Activated CD4-positive, alpha-beta T cell treated with anti-CD3 and anti-CD28 coated beads for 36 hours (primary cell): ENCODE measurements at regions not wholly inside any gene's neighbourhood (a gene's known extent, or its start where the extent isn't known, plus 50 kb on each side); places are given as distances from the start of the nearest gene placed in this dataset.
"Not testable (repeated sequence)": the region's sequence is repeated elsewhere in the genome, so short reads cannot be mapped to it uniquely, and the experiment has no call there.

Source experiments
- ATAC-seq: fragments of 200-7000 bp; cut with Tn5 transposase; one replicate; pipeline ENCODE4 v1.10.0; 2021; ENCODE audit warnings: mild to moderate bottlenecking, moderate library complexity
- CTCF ChIA-PET: fragments of 350-600 bp; sonication (Branson Sonifier 250); formaldehyde crosslinking; loops from one replicate; lab custom pipeline; 2021; ENCODE audit warnings: antibody characterized with exemption; lab: Charles Lee
- POLR2A ChIA-PET: fragments of 350-600 bp; sonication (Branson Sonifier 250); formaldehyde crosslinking; loops from one replicate; lab custom pipeline; 2021; ENCODE audit warnings: antibody characterized with exemption, inconsistent platforms; lab: Charles Lee
- DNase-seq: peaks from one replicate; pipeline ENCODE4 v3.0.0-alpha.2; 2020
- H3K27ac Mint-ChIP-seq: one replicate; pipeline ENCODE4 v1.8.0; 2021; ENCODE audit warnings: mixed read lengths
- H3K27me3 Mint-ChIP-seq: one replicate; pipeline ENCODE4 v1.8.0; 2021; ENCODE audit warnings: mixed read lengths
- H3K36me3 Mint-ChIP-seq: one replicate; pipeline ENCODE4 v1.8.0; 2021; ENCODE audit warnings: low read depth, mixed read lengths
- H3K4me1 Mint-ChIP-seq: one replicate; pipeline ENCODE4 v1.8.0; 2021; ENCODE audit warnings: mixed read lengths
- H3K4me3 Mint-ChIP-seq: one replicate; pipeline ENCODE4 v1.8.0; 2021; ENCODE audit warnings: mild to moderate bottlenecking, moderate library complexity, mixed read lengths
- H3K9me3 Mint-ChIP-seq: one replicate; pipeline ENCODE4 v1.8.0; 2021; ENCODE audit warnings: low read depth, mixed read lengths
- intact Hi-C, 2 experiments: fragments of 100-400 bp; cut with DNase I in 1 of 2; cut with micrococcal nuclease in 1 of 2; formaldehyde crosslinking; loops; one replicate each; pipeline versions ENCODE4 v1.14.2 to v1.15.1; 2022 to 2024; cut with DNase I, micrococcal nuclease

GRCh38 chr15:31643955-31644354 lies 317.3 kb downstream of the KLF13 start:
- DNase-seq, H3K4me3 Mint-ChIP-seq, CTCF ChIA-PET, H3K9me3 Mint-ChIP-seq, H3K4me1 Mint-ChIP-seq, H3K36me3 Mint-ChIP-seq, ATAC-seq, H3K27ac Mint-ChIP-seq, POLR2A ChIA-PET: not testable (repeated sequence)
- H3K27me3 Mint-ChIP-seq = peaks cover 10% of the 10 kb centered on the region
- intact Hi-C loops = loop anchor here in 1 of 2 experiments (10.0 kb wide), 1 partner anchor 221 kb away; no protein-coding TSS in a partner anchor

- intact Hi-C loops = loop anchor here (5.0 to 10.0 kb wide), 2 partner anchors 220 to 223 kb away; no protein-coding TSS in a partner anchor
- ATAC-seq, POLR2A ChIA-PET, H3K9me3 Mint-ChIP-seq, H3K4me1 Mint-ChIP-seq, DNase-seq, H3K4me3 Mint-ChIP-seq, H3K36me3 Mint-ChIP-seq, H3K27ac Mint-ChIP-seq: not testable (repeated sequence)
- H3K27me3 Mint-ChIP-seq = peaks cover 12% of the 10 kb centered on the region
- CTCF ChIA-PET = interaction anchor here (0.6 kb wide), 1 partner anchor 146 kb away, joined by 3 read pairs; no protein-coding TSS in a partner anchor
Measured at GRCh38 chr15:31644761-31645160, 318.1 kb downstream of the KLF13 start.

GRCh38 chr15:31647337-31647826 lies 320.7 kb downstream of the KLF13 start:
- ATAC-seq, POLR2A ChIA-PET, H3K9me3 Mint-ChIP-seq, H3K36me3 Mint-ChIP-seq, H3K4me3 Mint-ChIP-seq, H3K27me3 Mint-ChIP-seq, H3K4me1 Mint-ChIP-seq, CTCF ChIA-PET, H3K27ac Mint-ChIP-seq, DNase-seq: not testable (repeated sequence)
- intact Hi-C loops = loop anchor here (5.0 to 10.0 kb wide), 2 partner anchors 217 to 220 kb away; no protein-coding TSS in a partner anchor

- H3K27ac Mint-ChIP-seq, CTCF ChIA-PET, DNase-seq, ATAC-seq, H3K27me3 Mint-ChIP-seq, H3K9me3 Mint-ChIP-seq, H3K4me3 Mint-ChIP-seq, H3K4me1 Mint-ChIP-seq, POLR2A ChIA-PET, H3K36me3 Mint-ChIP-seq: not testable (repeated sequence)
- intact Hi-C loops = loop anchor here (5.0 to 10.0 kb wide), 3 partner anchors 215 to 328 kb away; no protein-coding TSS in a partner anchor
Measured at GRCh38 chr15:31649634-31650033, 323.0 kb downstream of the KLF13 start.

- ATAC-seq, H3K27me3 Mint-ChIP-seq: not testable (repeated sequence)
Measured at GRCh38 chr15:31650055-31650701, 323.5 kb downstream of the KLF13 start.

GRCh38 chr15:31656915-31657314 lies 330.3 kb downstream of the KLF13 start:
- ATAC-seq, H3K4me1 Mint-ChIP-seq, H3K27ac Mint-ChIP-seq, H3K4me3 Mint-ChIP-seq, H3K27me3 Mint-ChIP-seq, DNase-seq, H3K9me3 Mint-ChIP-seq, CTCF ChIA-PET, POLR2A ChIA-PET, intact Hi-C loops, H3K36me3 Mint-ChIP-seq: not testable (repeated sequence)

More at GRCh38 chr15:31650055-31650701, 323.5 kb downstream of the KLF13 start:
- intact Hi-C loops = loop anchor here in 1 of 2 experiments (5.0 kb wide), 1 partner anchor 327 kb away; no protein-coding TSS in a partner anchor
- H3K36me3 Mint-ChIP-seq, H3K4me1 Mint-ChIP-seq, H3K4me3 Mint-ChIP-seq, CTCF ChIA-PET, DNase-seq, POLR2A ChIA-PET, H3K9me3 Mint-ChIP-seq, H3K27ac Mint-ChIP-seq: not testable (repeated sequence)

- DNase-seq (no peak), ATAC-seq (no peak)
- intact Hi-C loops = loop anchor here in 1 of 2 experiments (10.0 kb wide), 1 partner anchor 314 kb away; no protein-coding TSS in a partner anchor
- H3K27ac Mint-ChIP-seq = no peak overlapping the region
- no peak overlapping the region for H3K4me3 Mint-ChIP-seq
- H3K4me1 Mint-ChIP-seq = no peaks in the 10 kb centered on the region
- no peaks in the 10 kb centered on the region for H3K36me3 Mint-ChIP-seq
- POLR2A ChIA-PET = no interaction called here
- CTCF ChIA-PET = no interaction called here
- H3K9me3 Mint-ChIP-seq = no peaks in the 10 kb centered on the region
- H3K27me3 Mint-ChIP-seq = peaks cover 4% of the 10 kb centered on the region
Measured at GRCh38 chr15:31660816-31661215, 334.2 kb downstream of the KLF13 start.

- DNase-seq, H3K9me3 Mint-ChIP-seq, POLR2A ChIA-PET, CTCF ChIA-PET, ATAC-seq, H3K4me1 Mint-ChIP-seq, H3K4me3 Mint-ChIP-seq, H3K27ac Mint-ChIP-seq, H3K36me3 Mint-ChIP-seq: not testable (repeated sequence)
- peaks cover 18% of the 10 kb centered on the region for H3K27me3 Mint-ChIP-seq
- intact Hi-C loops = loop anchor here in 1 of 2 experiments (10.0 kb wide), 1 partner anchor 309 kb away; no protein-coding TSS in a partner anchor
Measured at GRCh38 chr15:31665732-31666131, 339.1 kb downstream of the KLF13 start.

- POLR2A ChIA-PET, H3K9me3 Mint-ChIP-seq, H3K4me3 Mint-ChIP-seq, DNase-seq, H3K4me1 Mint-ChIP-seq, H3K36me3 Mint-ChIP-seq, ATAC-seq, H3K27ac Mint-ChIP-seq: not testable (repeated sequence)
- intact Hi-C loops = loop anchor here in 1 of 2 experiments (10.0 kb wide), 1 partner anchor 305 kb away; no protein-coding TSS in a partner anchor
- peaks cover 18% of the 10 kb centered on the region for H3K27me3 Mint-ChIP-seq
- CTCF ChIA-PET = interaction anchor here (0.6 kb wide), 1 partner anchor 352 kb away, joined by 3 read pairs; no protein-coding TSS in a partner anchor
Measured at GRCh38 chr15:31669158-31669908, 342.7 kb downstream of the KLF13 start.

GRCh38 chr15:31673263-31673662 lies 346.6 kb downstream of the KLF13 start:
- intact Hi-C loops, H3K4me1 Mint-ChIP-seq, POLR2A ChIA-PET, H3K36me3 Mint-ChIP-seq, ATAC-seq, H3K27me3 Mint-ChIP-seq, H3K27ac Mint-ChIP-seq, H3K9me3 Mint-ChIP-seq, DNase-seq, H3K4me3 Mint-ChIP-seq: not testable (repeated sequence)
- CTCF ChIA-PET = interaction anchor here (0.6 kb wide), 1 partner anchor 153 kb away, joined by 5 read pairs; no protein-coding TSS in a partner anchor

- H3K27ac Mint-ChIP-seq, POLR2A ChIA-PET, H3K36me3 Mint-ChIP-seq, intact Hi-C loops, DNase-seq, H3K9me3 Mint-ChIP-seq, ATAC-seq, H3K4me1 Mint-ChIP-seq, H3K4me3 Mint-ChIP-seq, H3K27me3 Mint-ChIP-seq: not testable (repeated sequence)
- CTCF ChIA-PET = interaction anchor here (0.7 kb wide), 1 partner anchor 98 kb away, joined by 4 read pairs; no protein-coding TSS in a partner anchor
Measured at GRCh38 chr15:31681529-31682259, 348.6 kb upstream of the CHRNA7 start.
